AG09309 (cell line): ENCODE measurements at regions not wholly inside any gene's neighbourhood (a gene's known extent, or its start where the extent isn't known, plus 50 kb on each side); places are given as distances from the start of the nearest gene placed in this dataset.
"Not testable (repeated sequence)": the region's sequence is repeated elsewhere in the genome, so short reads cannot be mapped to it uniquely, and the experiment has no call there.

ENCODE experiments used
- DNase-seq: peaks from one replicate; pipeline ENCODE4 v3.0.0-alpha.2; 2010; ENCODE audit warnings: low read depth
- H3K4me3 ChIP-seq: 2 replicates; pipeline ENCODE4 v1.5.1; 2011; ENCODE audit warnings: mild to moderate bottlenecking, low read depth, low read length, moderate library complexity; ENCODE audit not compliant: control insufficient read depth
- TF ChIP-seq, protein P1 (sequence below): IDR thresholded peaks from 2 replicates; pipeline ENCODE4 v1.5.1; 2011; ENCODE audit warnings: mild to moderate bottlenecking, low read depth, low read length, inconsistent platforms; ENCODE audit not compliant: insufficient read depth, control insufficient read depth; ENCODE audit errors: missing control alignments

DNA sequence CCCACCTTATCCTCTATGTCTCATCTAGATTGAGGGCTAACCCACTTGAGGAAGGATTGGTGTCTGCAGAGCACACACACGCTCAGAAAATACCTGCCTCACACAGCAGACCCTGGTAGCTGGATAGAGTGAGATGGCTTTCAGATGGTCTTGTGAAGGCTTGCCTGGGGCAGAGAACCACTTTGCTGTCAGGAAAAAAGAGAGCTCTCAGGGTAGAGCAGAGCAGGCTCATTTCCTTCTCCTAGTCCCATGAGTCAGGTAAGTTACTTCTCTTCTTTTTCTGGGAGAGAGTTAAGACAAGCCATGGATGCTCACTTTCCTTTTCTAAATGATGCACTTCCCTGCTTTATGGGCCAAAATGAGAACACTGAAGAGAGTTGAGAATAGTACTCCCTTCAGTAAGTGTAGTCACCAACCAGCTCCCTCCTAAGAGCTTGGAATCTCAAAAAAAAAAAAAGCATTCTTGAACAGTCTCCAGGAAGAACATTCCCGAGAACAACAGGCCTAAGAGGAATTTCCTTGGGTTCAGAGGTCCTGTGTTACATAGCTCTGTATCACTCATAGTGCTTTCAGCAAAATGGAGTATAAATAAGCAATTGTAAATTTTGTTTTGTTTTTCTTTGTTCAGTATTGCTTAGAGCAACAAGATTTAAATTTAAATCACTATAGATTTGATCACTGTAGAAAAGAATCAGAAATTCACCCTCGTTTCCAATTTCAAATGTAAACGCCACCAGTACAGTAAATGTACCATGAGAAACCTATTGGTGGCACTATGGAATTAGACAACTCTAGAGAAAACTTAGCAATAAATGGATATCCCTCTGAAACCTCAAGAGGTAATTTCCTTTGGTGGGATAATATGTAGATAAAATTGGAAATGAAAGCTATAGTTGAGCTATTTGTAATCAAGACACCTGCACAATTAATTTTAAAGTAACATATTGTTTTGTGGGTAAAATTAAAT lies 530.3 kb downstream of the RFPL4B start:
- TF ChIP-seq, protein P1, sequence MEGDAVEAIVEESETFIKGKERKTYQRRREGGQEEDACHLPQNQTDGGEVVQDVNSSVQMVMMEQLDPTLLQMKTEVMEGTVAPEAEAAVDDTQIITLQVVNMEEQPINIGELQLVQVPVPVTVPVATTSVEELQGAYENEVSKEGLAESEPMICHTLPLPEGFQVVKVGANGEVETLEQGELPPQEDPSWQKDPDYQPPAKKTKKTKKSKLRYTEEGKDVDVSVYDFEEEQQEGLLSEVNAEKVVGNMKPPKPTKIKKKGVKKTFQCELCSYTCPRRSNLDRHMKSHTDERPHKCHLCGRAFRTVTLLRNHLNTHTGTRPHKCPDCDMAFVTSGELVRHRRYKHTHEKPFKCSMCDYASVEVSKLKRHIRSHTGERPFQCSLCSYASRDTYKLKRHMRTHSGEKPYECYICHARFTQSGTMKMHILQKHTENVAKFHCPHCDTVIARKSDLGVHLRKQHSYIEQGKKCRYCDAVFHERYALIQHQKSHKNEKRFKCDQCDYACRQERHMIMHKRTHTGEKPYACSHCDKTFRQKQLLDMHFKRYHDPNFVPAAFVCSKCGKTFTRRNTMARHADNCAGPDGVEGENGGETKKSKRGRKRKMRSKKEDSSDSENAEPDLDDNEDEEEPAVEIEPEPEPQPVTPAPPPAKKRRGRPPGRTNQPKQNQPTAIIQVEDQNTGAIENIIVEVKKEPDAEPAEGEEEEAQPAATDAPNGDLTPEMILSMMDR, result no peak

DNA sequence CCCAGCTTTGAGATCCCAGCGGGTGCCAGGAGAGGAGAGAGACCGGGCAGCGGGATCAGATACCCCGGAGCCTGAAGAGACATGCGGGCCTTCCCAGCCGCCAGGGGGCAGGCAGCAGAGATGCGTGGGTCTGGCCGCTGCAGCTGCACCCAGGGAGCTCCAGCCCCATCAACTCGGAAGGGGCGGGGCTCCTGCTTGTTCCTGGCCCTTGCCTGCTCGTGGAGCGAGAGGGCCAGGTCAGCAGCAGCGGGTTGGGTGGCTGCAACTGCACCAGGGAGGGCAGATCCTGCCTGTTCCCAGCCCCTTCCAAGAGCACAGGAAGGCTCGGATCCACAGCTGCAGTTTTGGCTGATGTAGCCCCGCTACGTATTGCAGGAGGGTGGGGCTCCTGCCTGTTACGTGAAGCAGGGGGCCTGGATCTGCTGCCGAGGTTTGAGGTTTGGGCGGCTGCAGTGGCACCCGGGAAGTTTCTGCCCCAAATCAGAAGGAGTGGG lies 532.8 kb downstream of the RFPL4B start:
- TF ChIP-seq, protein P1, result no peak
- no peak overlapping the region for H3K4me3 ChIP-seq
- DNase-seq, result no peak

More for the DNA sequence above, 530.3 kb downstream of the RFPL4B start:
- peak; percentile 89 for DNase-seq
- H3K4me3 ChIP-seq, result no peak overlapping the region

DNA sequence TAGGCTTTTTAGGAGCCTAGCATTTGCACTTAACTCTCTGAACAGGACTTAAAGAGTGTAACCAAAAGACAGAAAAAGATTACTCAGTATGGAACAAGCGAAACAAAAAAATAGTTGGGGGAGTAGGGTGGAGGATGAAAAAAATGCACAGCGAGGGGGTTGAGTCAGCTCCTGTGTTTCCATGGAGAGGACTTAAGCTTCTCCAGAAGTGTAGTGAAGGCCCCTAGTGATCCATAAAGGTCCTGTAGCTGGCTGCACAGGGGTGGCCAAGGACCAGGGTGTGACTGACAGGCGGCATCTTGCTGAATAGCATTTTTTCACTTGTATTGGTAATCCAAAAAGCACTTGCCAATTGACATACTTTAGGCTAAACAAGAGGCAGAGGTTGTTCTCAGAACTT lies 533.9 kb downstream of the RFPL4B start:
- peak; percentile 59 for DNase-seq
- no peak overlapping the region for H3K4me3 ChIP-seq
- TF ChIP-seq, protein P1, result no peak

DNA sequence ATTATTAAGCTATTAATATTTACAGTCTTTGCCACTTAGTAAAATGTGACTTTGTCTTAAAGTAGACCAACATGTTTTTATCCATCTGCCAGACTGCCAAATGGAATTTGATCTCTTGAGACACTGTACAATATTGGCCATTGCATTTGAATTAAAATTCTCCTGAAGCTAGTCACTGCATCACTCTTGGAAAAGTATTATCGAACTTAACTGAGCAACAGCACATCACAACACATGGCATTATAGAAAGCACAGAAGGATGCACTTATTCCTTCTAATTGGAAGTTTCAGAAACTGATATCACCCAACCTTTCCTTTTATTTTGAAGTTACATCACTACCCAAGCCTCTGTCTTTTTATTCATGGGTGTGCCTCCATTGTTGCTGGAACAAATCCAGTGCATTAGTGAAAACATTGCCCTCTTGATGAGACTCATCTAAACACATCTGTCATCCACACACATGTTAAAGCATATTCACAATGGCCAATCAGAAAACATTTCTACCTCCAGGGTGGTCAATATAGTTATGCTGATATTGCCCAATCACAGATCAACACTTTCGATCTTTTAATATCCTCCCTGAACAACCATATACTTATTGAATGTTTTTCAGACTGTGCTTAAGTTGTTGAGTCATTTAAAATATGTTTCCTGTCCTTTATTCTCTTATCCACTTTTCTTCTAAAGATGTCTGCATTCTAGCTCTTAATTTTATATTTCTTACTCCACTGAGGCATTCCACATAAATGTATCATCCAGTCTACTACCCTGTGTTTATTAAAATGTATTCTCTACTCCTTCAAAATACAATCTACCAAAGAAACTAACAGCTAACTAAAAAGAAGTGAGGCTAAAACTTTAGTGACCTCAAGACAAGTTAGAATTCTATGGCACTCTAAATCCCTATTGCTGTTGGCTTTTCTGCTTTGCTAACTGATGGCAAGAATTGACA lies 535.0 kb downstream of the RFPL4B start:
- TF ChIP-seq, protein P1, result no peak
- H3K4me3 ChIP-seq, result no peak overlapping the region
- DNase-seq, result peak; percentile 5

DNA sequence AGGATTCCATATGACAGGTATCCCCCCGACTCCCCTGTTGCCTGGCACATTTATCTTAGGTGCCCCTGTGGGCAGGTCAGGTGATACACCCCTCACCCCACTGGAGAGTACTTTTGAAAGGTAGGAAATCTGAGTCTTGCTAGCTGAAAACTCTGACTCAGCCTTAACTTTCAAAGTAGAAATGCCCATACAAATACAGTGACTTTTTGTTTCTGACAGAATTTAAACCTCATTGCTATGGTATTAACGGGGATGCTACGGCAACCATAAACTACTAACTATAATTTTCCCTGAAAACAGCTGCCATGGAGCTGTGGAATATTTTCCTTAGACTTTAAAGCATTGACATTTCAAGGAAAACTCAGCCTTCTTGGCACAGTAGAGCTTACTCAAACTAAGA lies 536.0 kb downstream of the RFPL4B start:
- no peak for DNase-seq
- H3K4me3 ChIP-seq, result no peak overlapping the region
- TF ChIP-seq, protein P1, result no peak

DNA sequence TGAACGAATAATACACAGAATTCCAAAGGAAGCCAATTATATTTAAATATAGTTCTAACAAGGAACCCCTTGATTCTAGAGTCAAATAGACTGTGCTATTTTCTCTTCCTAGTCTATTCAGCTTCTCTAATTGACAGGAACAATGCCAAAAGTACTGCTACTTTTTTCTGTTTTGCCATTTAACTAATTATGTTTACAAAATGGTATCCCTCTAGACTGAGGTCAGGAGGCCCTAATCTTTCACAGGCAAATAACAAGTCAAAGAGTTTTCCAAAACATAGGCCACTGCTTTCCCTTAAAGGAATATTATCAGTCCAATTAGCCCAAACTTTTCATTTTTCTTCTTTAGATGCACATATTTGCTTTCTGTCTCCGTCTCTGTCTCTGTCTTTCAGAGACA lies 539.3 kb downstream of the RFPL4B start:
- TF ChIP-seq, protein P1, result no peak
- H3K4me3 ChIP-seq, result no peak overlapping the region
- DNase-seq, result no peak

DNA sequence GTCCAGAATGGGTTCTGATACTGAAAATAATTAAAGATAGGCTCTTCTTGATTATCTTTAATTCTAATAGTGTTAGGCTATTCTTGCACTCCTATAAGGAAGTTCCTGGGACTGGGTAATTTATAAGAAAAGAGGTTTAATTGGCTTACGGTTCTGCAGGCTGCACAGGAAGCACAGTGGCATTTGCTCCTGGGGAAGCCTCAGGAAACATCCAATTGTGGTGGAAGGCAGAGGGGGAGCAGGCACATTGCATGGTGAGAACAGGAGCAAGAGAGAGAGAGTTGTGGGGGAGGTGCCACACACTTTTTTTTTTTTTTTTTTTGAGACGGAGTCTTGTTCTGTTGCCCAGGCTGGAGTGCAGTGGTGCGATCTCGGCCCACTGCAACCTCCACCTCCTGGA lies 540.3 kb downstream of the RFPL4B start:
- H3K4me3 ChIP-seq, DNase-seq: not testable (repeated sequence)
